GM23338 (cell line): ENCODE measurements at regions not wholly inside any gene's neighbourhood (a gene's known extent, or its start where the extent isn't known, plus 50 kb on each side); places are given as distances from the start of the nearest gene placed in this dataset.

Experiments
- CTCF ChIP-seq, 2 experiments: fragments of 200-600 bp in 1 of 2; sonication (generic) in 1 of 2; conservative IDR thresholded peaks; 2 replicates each; pipeline versions ENCODE4 v1.5.1 to v1.6.1; 2016 to 2017; ENCODE audit warnings: antibody characterized with exemption in 2 of 2, low read depth in 2 of 2, mild to moderate bottlenecking in 2 of 2, moderate library complexity in 1 of 2
- EZH2phosphoT487 ChIP-seq: fragments of 200-600 bp; sonication (generic); IDR thresholded peaks from one replicate; pipeline ENCODE4 v1.8.1; 2018; ENCODE audit warnings: antibody characterized with exemption; ENCODE audit not compliant: unreplicated experiment
- JUNB ChIP-seq: IDR thresholded peaks from one replicate; pipeline ENCODE4 v1.6.1; 2016; ENCODE audit warnings: antibody characterized with exemption; ENCODE audit not compliant: unreplicated experiment
- POLR2AphosphoS5 ChIP-seq: IDR thresholded peaks from 2 replicates; pipeline ENCODE4 v1.6.1; 2016; ENCODE audit warnings: antibody characterized with exemption, low read depth
- REST ChIP-seq: IDR thresholded peaks from one replicate; pipeline ENCODE4 v1.6.1; 2018; ENCODE audit warnings: antibody characterized with exemption; ENCODE audit not compliant: unreplicated experiment

- TF ChIP-seq EZH2phosphoT487 (no peak), CTCF (conservative IDR thresholded peaks at IDR 0.05; ENCODE audit: low read depth in 2 of 2) (no peak), JUNB (no peak), REST (no peak), POLR2AphosphoS5 (no peak)
Measured at GRCh38 chr22:19621373-19622060, 92.8 kb upstream of the SEPTIN5 start.
